Hematopoietic multipotent progenitor cell treated with erythropoietin and hydrocortisone succinate and interleukin-3 and kit ligand, for 8 days (in vitro differentiated cells): ENCODE measurements at regions not wholly inside any gene's neighbourhood (a gene's known extent, or its start where the extent isn't known, plus 50 kb on each side); places are given as distances from the start of the nearest gene placed in this dataset.
"Not testable (repeated sequence)": the region's sequence is repeated elsewhere in the genome, so short reads cannot be mapped to it uniquely, and the experiment has no call there.

ENCODE experiments used
- DNase-seq: peaks from one replicate; pipeline ENCODE4 v3.0.0-alpha.2; 2015

DNA sequence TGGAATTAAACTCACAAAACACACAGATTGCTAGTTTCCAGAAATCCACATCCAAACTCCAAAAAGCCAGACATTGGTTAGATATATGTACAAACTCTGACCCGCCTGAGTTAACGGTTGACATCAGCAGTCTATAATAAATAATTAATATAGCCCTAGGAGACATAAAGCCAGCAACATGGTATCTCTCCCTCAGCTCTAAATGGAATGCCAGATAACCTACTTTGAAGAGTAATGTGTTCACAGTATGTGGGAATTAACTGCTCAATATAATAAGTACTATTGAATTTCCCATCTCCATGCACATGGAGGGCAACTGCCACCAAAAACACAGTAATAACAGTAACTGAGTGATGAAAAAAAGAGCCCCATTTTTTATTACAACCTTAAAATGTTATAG, 383.2 kb downstream of the CD83 start:
- DNase-seq = no peak

DNA sequence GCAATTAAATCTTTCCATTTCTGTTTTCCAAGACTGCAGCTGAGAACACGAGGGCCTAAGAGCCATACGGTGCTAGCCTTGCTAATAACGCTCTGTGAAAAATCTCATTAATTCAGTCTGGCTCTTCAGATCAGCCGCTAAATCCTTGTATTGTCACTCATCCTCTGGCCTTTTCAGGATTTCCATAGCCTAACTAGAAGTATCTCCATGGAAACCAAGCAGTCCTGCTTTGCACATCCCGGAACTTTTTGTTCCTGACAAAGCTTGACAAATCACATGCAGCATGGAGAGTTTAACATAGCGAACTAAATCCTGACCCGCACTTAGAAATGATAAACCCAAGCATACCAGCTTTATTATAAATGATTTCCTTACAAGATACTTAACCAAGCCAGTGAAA, 383.7 kb downstream of the CD83 start:
- no peak for DNase-seq

DNA sequence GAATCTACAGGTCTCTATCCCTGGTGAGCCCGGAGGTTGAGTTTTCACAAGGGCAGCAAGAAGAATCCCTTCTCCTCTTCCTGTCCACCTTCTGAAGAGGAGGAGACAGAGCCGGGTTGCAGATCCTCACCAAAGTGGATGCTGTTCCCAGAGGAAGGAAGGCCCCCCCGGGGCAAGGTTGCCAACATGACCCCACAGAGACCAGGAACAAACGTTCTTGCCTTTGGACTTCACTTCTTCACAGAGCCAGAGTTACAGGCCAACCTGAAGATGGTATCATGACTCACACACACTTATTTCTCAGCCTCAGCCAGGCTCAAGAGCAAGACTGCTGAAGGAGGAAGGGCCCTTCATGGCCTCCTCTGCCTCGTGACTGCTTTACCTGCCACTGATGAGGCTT, 384.3 kb downstream of the CD83 start:
- DNase-seq = no peak

DNA sequence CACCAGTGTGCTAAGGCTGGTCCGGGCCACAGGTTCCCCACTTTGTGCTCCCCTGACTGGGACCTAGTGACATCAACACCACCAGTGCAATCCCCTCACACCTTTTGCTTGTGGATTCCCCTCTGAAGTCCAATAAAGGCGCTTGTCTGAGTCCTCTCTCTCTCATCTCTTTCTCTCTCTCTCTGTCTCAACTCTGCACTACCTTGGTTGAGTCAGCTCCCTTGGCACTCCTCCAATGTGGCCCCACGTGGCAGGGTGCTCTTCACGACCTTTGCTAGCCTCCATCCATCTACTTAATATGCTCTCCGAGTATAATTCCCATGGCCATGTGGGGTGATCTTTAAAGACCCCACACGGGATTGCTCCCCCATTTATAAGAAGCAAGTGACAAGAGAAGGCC, 385.0 kb downstream of the CD83 start:
- peak; percentile 27 for DNase-seq

DNA sequence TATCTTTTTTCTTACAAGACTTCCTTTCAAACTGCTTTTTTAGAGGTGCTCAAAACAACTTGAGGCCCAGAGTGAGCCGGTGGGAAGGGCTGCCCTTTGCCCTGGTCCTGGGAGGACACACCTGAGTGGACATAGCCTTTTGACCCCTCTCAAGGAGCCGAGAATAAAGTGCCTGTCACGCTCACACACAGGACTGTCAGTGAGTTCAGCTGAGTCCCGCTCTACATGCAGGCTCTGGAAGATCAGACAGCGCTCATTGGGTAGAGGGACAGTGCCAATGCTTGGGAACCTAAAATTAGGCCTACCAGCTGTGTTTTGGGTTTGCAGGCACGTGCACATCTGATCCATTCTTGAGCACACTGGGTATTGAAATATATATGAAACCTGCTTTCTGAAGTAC, 387.8 kb downstream of the CD83 start:
- DNase-seq = no peak

DNA sequence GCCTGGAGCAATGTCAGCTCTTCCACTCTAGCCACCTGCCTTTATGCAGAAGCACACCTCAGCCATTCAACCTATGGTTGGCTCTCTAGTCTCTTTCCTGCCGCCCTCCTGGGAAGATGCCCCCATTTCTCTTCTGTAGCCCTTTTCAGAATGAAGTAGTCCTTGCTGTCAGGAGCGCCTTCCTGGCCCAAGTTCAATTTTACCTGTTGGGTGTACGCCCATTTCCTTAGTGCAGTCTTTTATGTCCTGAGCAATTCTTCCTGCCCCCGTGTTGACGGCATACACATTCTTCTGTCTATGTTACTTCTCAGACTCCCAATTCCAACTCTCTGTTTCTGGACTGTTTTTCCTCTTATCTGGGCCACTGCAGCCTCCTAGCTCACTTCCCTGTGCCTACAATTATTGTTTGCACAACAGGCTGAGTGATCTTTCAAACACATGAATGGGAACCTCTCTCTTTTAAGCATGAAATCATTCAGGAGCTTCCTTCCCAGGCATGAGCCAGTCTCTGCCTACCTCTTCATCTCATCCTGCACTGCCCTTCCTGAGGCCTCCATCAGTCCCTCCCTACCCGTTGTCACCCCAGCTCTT, 389.2 kb downstream of the CD83 start:
- DNase-seq = no peak

DNA sequence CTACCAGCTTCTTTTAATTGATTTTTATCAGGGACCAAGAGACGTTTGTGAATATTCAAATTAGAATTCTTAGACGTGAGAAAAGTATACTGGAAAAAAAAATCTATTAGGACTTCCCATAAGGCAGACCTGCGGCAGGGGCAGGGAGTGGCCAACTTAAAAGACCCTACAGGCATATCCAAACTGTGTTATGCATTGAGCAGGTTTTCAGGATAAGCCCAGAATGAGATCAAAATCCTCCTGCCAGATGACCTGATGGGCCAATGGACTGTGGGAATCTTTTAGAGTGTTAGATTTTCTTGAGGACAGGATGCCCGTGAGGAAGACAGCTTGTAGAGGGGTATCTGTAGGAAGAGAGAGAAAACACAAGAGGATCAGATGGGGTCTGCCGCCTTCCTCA, 391.5 kb downstream of the CD83 start:
- DNase-seq = no peak

DNA sequence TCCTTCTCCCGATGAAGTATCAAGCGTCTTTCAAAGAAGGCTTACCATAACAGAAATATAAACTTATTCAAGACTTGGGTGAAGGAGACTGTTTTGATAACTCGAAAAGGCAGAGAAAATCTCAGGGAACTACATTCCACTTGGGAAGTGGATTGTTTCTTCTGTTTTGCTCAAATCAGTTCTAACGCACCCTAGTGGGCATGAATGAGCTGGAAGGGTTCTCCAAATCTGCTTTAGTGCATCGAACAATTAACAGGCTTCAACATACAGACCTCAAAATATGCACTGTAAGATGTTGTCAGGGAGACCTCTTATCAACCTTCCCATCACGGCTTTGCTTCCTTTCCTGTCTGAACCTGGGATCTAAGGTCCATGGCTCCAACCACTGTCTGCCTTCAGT, 392.5 kb downstream of the CD83 start:
- DNase-seq = peak; percentile 3

DNA sequence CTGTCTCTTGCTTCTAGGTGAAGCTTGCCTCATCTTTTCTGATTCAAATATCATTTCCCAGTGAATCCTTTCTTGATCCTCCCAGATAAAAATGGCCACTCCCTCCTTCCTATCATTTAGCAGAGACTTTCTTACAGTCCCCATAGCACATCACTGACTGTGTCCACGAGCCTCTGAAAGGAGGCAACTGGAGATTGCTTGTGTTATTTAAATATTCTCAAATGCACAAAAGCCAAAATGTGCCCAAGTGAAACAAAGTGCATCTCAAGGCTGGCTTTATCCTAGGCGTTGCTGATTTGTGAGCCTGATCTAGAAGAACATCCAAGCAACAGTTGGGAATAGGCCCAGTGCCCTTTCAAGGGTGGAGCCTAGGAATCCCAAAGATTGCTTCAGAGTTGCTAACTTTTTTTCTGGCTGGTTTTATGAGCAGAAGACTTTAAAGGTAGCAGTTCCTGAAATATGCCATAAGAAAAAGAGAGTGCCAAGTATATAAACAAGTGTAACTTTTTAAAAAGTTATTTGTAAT, 393.6 kb downstream of the CD83 start:
- no peak for DNase-seq

DNA sequence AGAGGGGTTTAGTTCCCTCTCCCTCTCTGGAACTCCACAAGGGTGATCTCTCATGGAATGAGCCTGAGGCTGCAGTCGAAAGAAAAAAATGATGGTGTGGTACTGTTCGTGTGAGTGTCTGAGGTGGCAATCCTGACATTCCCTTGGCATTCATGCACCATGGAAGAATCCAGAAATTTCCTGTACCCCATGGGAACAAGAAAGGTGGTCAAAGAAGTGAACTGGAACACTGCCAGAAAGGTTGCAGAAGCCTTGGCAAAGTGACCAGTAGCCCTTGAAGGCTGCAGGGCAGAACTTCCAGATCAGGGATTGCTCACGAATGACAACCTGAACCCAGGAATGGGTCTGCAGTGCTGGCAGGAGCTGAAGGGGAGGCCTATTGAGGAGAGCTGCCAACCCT, 394.7 kb downstream of the CD83 start:
- DNase-seq = no peak

DNA sequence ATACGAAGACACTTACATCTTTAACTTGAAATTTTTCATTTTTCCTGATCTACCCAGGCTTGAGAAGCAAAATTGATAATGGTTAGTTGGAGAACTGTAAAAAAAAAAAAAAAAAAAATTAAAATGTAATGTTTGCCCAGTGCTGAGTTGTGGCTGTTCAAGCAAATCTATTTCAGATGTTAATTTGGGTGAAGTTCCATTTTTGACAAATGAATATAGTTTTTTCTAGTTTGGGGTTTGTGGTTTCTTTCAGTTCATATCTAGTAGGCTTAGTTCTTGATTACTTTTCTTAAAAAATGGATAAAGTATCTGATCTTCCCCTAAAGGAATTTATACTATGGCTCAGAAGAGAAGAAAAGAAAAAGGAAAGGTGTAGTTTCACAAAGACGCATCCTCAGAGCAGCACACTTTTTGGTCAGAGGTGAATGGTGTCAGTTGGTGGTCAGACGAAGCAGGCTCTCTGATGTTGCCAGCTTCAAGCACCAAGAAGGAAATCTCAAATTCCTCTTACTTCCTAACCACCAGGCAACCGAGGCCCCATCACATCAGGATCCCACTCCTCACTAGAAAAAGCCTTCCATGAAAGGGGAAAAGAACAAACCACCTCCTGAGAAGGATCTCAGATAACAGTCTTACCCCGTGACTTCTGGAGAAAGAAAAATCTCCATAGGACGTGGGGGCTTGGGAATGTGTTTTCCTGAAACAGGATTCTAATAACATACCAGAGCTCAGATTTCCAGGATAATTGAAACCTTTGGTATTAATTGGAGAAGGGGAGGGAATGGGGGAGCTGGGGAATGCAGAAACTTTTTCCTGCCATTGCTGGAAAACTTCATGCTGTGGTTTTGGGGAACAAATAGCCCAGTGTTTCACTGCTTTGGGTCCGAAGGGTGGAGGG, 396.2 kb downstream of the CD83 start:
- no peak for DNase-seq

DNA sequence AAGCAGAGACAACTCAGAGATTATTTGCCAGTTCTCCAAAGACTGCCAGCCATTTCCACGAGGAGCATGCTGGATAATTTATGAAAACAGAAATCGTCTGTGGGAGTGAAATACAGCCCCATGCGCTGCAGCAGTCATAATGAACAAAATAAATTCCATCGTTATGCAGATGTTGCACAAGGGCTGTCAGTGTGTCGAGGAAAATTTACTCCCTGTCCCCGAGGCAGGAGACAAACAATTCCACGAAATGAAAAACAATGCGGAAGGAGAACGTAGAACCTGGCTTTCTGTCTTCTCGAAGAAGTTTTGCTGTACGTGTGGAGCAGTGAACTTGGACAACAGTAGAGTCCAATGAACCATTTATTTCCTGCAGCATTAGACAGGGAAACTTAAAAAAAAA, 399.4 kb downstream of the CD83 start:
- no peak for DNase-seq

DNA sequence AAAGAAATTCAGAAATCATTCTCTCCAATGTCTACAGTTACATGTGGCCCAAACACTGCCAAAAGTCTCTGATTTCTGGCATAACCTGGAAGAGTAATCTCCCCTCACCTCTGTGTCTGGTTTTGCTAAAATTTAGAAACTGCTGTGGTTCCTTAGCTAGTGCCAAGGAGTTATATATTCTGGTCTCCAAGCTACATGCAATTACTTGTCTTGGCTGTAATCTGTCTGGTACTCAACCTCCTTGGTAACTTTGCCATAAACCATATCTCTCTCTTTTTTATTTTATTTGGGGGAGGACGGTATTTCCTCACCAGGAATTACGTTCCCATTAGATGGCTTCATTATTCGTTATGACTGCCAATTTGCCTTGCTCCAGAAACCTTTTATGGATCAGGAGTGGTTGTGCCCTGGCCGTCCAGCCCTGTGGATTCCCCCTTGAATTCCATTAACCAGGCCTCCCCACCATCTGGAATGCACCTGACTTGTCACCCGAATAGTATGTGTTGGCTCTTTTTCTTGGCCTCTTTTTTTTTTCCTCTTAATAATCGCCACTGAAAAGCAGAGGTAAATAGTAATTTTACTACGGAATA, 400.0 kb downstream of the CD83 start:
- DNase-seq = no peak

DNA sequence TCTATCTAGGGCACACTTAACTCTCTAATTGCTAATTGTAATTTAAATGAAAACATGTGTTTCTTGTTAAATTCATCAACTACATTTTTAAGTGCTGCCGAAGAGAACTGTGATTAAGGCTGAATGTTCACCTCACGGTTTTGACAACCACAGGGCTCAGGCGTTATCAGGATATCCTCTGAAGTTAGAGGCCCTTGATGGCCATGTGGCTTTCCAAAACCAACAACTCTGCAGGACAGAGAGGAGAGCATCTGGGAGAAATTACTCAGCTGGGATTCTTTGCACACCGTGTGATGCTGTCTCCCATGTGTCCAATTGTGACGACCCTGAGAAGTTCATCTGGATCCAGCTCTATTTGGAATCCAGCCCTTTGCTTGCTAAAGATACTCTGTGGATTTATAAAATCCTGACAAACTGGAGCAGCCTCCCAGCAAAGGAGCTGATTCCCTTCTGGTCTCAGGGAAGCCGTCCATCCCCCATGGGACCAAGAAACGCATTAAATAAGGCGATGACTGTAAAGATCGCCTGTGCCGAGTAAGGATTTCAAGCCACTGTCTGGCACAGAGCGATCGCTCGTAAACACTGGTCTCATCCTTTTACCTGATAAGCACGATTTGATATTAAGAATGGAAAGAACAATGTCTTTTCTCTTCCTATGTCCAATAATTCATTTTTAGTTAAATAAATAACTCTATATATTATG, 401.1 kb downstream of the CD83 start:
- no peak for DNase-seq

DNA sequence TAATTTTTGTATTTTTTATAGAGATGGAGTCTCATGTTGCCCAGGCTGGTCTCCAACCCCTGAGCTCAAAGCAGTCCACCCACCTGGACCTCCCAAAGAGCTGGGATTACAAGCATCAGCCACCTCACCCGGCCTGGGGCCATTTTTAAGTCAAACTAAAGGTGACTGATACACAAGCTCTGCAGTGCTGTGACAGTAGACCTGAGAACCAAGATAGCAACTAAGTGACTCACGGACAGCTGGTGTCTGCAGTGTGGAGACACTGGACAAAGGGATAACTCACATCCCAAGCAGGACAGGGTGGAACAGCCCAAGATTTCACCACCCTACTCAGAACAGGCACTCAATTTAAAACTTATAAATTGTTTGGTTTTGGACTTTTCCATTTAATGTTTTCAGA, 402.5 kb downstream of the CD83 start:
- DNase-seq = no peak

DNA sequence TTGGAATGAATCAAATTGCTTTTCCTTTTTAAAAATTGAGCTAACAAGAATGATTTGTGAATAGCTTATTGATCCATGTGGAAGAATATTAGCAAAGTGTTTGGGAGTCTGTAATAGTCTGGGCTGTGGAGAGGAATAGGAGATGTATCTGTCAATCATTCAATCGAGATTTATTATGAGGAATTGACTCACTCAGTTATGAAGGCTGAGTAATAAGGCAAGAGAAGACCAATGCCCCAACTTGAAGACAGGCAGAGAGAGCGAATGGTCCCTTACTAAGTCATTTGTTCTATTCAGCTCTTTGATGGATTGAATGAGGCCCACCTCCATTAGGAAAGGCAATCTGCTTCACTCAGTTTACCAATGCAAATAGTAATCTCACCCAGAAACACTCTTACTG, 403.0 kb downstream of the CD83 start:
- no peak for DNase-seq

DNA sequence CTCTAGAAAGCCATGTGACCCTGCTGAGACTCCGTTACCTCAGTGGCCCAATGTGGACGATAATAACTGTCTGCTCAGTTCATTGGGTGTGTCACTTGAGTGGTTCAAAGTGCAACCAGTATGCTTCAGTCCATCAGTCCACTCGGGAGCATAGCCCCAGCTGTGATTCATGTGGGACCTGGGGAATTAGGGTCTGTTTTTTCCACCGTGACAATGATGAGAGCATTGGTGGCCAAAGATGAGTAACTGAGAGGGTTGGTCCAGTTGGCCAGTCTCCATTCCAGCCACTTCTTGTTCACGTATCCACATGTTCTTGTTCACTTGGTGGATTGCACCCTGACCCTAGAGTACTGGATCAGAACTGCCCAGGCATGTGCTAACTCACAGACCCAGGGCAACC, 403.6 kb downstream of the CD83 start:
- DNase-seq = no peak

DNA sequence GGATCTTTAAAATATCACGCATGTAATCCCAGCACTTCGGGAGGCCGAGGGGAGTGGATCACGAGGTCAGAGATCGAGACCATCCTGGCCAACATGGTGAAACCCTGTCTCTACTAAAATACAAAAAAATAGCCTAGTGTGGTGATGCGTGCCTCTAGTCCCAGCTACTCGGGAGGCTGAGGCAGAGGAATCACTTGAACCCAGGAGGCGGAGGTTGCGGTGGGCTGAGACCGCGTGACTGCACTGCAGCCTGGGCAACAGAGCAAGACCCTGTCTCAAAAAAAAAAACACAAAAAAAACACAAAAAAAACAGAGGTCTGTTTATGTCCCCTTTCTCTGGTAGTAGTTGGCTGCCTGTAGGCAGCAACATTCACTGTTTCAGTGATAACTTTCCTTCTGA, 404.3 kb downstream of the CD83 start:
- not testable (repeated sequence) for DNase-seq

DNA sequence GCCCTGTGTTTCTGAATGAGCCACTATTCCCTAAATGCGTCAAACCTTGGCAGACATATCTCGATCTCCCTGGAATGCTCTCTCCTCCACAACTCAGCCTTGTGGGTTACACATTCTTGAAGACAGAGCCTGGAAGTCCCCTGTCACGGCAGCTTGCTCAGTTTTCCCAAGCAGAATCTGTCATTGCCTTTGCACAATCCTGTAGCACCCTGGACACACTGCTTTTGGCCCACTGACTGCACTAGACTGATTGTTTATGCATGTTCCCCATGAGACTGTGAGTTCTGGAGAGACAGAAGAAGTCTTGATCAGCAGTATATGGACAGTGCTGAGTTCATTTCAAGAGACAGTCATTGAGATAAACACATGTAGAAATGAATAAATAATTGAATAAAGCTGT, 406.7 kb downstream of the CD83 start:
- DNase-seq = no peak

DNA sequence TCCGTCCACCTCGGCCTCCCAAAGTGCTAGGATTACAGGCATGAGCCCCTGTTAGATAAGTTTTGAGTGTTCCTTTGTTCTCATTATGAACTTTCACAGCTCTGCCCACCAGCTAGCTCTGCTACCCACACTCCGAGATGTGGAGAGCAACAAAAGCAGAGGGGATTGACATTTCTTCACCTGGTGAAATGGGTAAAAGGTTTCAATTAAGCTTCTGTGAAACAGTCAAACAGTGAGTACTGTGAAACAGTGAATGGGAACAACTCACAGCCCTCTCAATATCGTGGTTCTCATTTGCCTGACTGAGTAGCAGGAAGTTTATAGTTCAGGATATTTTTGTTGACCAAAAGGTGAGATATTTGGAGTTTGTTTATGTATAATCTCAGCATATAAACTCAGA, 412.8 kb downstream of the CD83 start:
- DNase-seq = no peak

DNA sequence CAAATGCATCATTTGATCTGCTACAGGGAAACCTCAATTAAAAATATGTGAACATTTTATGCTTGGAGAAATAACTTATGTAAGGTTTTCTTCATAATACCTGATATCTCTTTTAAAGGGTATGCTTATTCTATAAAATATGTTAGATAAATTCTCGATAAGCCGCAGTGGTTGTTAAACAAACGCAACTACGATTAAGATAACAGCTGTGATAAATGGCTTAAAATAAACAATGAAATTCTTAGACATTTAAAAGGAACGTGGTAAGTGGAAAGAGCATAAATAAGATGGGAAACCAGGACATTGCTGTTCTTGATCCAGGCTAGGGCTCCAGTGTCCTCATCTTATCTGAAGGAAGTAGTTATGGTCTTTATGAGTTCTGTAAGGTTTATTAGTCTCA, 415.9 kb downstream of the CD83 start:
- no peak for DNase-seq

DNA sequence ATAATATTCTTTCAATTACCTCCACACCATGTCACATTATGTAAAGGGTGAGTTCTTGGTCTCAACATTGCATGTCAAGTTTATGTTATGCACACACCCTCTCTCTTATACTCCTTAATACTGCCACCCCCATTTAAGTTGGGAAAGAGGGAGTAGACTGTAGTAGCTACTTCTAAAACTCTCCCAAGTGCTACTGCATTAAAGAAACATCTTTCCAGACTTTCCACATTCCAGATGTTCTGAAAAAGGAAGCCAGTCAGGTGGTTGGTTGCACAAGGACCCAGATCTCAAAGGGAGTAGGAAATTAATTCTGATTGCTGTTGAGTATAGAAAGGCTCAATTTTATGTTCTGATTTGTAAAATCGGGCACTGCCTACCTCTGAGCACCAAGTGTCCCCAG, 419.5 kb downstream of the CD83 start:
- no peak for DNase-seq

DNA sequence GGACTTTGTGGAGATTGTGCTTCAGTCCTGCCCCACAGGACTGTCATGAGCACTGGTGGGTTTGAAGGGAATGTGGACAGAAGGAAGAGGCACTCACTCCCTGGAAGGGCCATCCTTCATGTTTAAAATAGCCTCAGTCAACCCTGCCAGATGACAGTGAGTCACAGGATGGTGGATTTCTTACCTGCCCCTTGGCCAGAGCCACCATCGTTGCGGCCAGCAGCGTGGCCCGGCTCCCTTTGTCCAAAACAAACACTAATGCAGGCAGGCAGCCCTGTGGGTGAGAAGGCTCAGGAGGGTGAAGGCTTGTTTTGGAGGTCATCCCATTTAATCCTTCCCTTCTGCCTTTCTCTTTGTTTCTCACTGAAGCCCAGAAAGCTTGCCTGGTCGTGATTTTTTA, 422.7 kb downstream of the CD83 start:
- DNase-seq = no peak
